Posterior cingulate gyrus (tissue), 11 donors: ENCODE measurements at regions not wholly inside any gene's neighbourhood (a gene's known extent, or its start where the extent isn't known, plus 50 kb on each side); places are given as distances from the start of the nearest gene placed in this dataset.
A peak's percentile ranks its signal among the peaks of the same experiment; 100 is the strongest.
"Not testable (repeated sequence)": the region's sequence is repeated elsewhere in the genome, so short reads cannot be mapped to it uniquely, and the experiment has no call there.

ENCODE experiments used
- DNase-seq, 10 donors: peaks; one replicate each; pipeline versions ENCODE4 v3.0.0 to v3.0.0-alpha.2; 2020 to 2021; ENCODE audit warnings: mixed read lengths in 3 of 10
- intact Hi-C: fragments of 100-400 bp; cut with DNase I; formaldehyde crosslinking; loops from one replicate; pipeline ENCODE4 v1.15.1; 2023

GRCh38 chrX:28408017-28408723, 179.1 kb upstream of the IL1RAPL1 start:
- DNase-seq, result no peak
- intact Hi-C loops, result no loop called here

- intact Hi-C loops, result no loop called here
- DNase-seq, result no peak
Measured at GRCh38 chrX:28398342-28398741, 188.9 kb upstream of the IL1RAPL1 start.

- no peak for DNase-seq
- intact Hi-C loops, result no loop called here
Measured at GRCh38 chrX:28391528-28391927, 195.7 kb upstream of the IL1RAPL1 start.

- no peak for DNase-seq
- intact Hi-C loops, result no loop called here
Measured at GRCh38 chrX:28379103-28379502, 208.1 kb upstream of the IL1RAPL1 start.

GRCh38 chrX:28367649-28368048, 219.6 kb upstream of the IL1RAPL1 start:
- DNase-seq, result peak in 1 of 10 donors; percentile 68
- intact Hi-C loops, result not testable (repeated sequence)

GRCh38 chrX:28351801-28352200, 235.4 kb upstream of the IL1RAPL1 start:
- DNase-seq, result no peak
- intact Hi-C loops, result no loop called here

- no peak for DNase-seq
- intact Hi-C loops, result no loop called here
Measured at GRCh38 chrX:28349888-28350287, 237.4 kb upstream of the IL1RAPL1 start.

GRCh38 chrX:28347476-28347875, 239.8 kb upstream of the IL1RAPL1 start:
- intact Hi-C loops, result no loop called here
- DNase-seq, result no peak

- intact Hi-C loops, result no loop called here
- DNase-seq, result no peak
Measured at GRCh38 chrX:28329156-28329555, 258.1 kb upstream of the IL1RAPL1 start.

- no peak for DNase-seq
- intact Hi-C loops, result no loop called here
Measured at GRCh38 chrX:28324321-28324721, 262.9 kb upstream of the IL1RAPL1 start.

GRCh38 chrX:28321286-28321685, 266.0 kb upstream of the IL1RAPL1 start:
- intact Hi-C loops, result no loop called here

GRCh38 chrX:28312965-28313364, 274.3 kb upstream of the IL1RAPL1 start:
- intact Hi-C loops, result no loop called here
- DNase-seq, result no peak

More at GRCh38 chrX:28321286-28321685, 266.0 kb upstream of the IL1RAPL1 start:
- DNase-seq, result no peak

GRCh38 chrX:28312259-28312658, 275.0 kb upstream of the IL1RAPL1 start:
- no peak for DNase-seq
- intact Hi-C loops, result no loop called here

- intact Hi-C loops, result no loop called here
- no peak for DNase-seq
Measured at GRCh38 chrX:28311466-28311865, 275.8 kb upstream of the IL1RAPL1 start.

- no peak for DNase-seq
- intact Hi-C loops, result no loop called here
Measured at GRCh38 chrX:28303486-28303885, 283.8 kb upstream of the IL1RAPL1 start.

- DNase-seq, result no peak
- intact Hi-C loops, result no loop called here
Measured at GRCh38 chrX:28278726-28279125, 297.5 kb upstream of the DCAF8L1 start.

- intact Hi-C loops, result no loop called here
- no peak for DNase-seq
Measured at GRCh38 chrX:28278251-28278650, 297.0 kb upstream of the DCAF8L1 start.

GRCh38 chrX:28273736-28274135, 292.5 kb upstream of the DCAF8L1 start:
- no peak for DNase-seq
- intact Hi-C loops, result no loop called here

- intact Hi-C loops, result no loop called here
Measured at GRCh38 chrX:28246675-28247074, 265.4 kb upstream of the DCAF8L1 start.

GRCh38 chrX:28229217-28229616, 248.0 kb upstream of the DCAF8L1 start:
- intact Hi-C loops, result no loop called here

More at GRCh38 chrX:28246675-28247074, 265.4 kb upstream of the DCAF8L1 start:
- DNase-seq, result peak in 1 of 10 donors; percentile 22

GRCh38 chrX:28225513-28225912, 244.3 kb upstream of the DCAF8L1 start:
- DNase-seq, result no peak
- intact Hi-C loops, result no loop called here

More at GRCh38 chrX:28229217-28229616, 248.0 kb upstream of the DCAF8L1 start:
- no peak for DNase-seq

- DNase-seq, result no peak
- intact Hi-C loops, result no loop called here
Measured at GRCh38 chrX:28223991-28224390, 242.7 kb upstream of the DCAF8L1 start.

GRCh38 chrX:28223469-28223868, 242.2 kb upstream of the DCAF8L1 start:
- intact Hi-C loops, result no loop called here
- DNase-seq, result no peak
